Sigmoid colon (tissue), 6 donors: ENCODE measurements at regions not wholly inside any gene's neighbourhood (a gene's known extent, or its start where the extent isn't known, plus 50 kb on each side); places are given as distances from the start of the nearest gene placed in this dataset.
A peak's percentile ranks its signal among the peaks of the same experiment; 100 is the strongest.

Experiments used
- DNase-seq: peaks from one replicate; pipeline ENCODE4 v3.0.0-alpha.2; 2019
- H3K27ac ChIP-seq, 4 donors: fragments of 200-600 bp; sonication (generic); one replicate each; pipeline ENCODE4 v1.5.1; 2016 to 2019; ENCODE audit warnings: mild to moderate bottlenecking in 1 of 4
- H3K27me3 ChIP-seq, 3 donors: fragments of 200-600 bp; sonication (generic); one replicate each; pipeline ENCODE4 v1.5.1; 2019; ENCODE audit warnings: mild to moderate bottlenecking in 1 of 3
- H3K36me3 ChIP-seq, 4 donors: fragments of 200-600 bp; sonication (generic); one replicate each; pipeline ENCODE4 v1.5.1; 2016 to 2019
- H3K4me1 ChIP-seq, 4 donors: fragments of 200-600 bp; sonication (generic); one replicate each; pipeline ENCODE4 v1.5.1; 2017 to 2019
- H3K4me3 ChIP-seq, 4 donors: fragments of 200-600 bp; sonication (generic); one replicate each; pipeline ENCODE4 v1.5.1; 2017 to 2019; ENCODE audit warnings: mild to moderate bottlenecking in 2 of 4, moderate library complexity in 1 of 4
- H3K9me3 ChIP-seq, 4 donors: fragments of 200-600 bp in 3 of 4; sonication (generic) in 3 of 4; one replicate each; pipeline versions ENCODE4 v1.5.1 to v1.6.1; 2013 to 2019
- CTCF ChIP-seq, 4 experiments: fragments of 450-650 bp in 3 of 4; fragments of 200-600 bp in 1 of 4; IDR thresholded peaks; one replicate each; pipeline ENCODE4 v1.5.1; 2016 to 2019; ENCODE audit warnings: antibody characterized with exemption in 4 of 4, mild to moderate bottlenecking in 3 of 4, moderate library complexity in 2 of 4
- EP300 ChIP-seq, 4 donors: sonication (generic); formaldehyde crosslinking; IDR thresholded peaks; one replicate each; pipeline ENCODE4 v1.6.1; 2017; ENCODE audit warnings: antibody characterized with exemption in 4 of 4
- POLR2A ChIP-seq, 2 donors: fragments of 450-650 bp; IDR thresholded peaks; one replicate each; pipeline ENCODE4 v1.6.1; 2016; ENCODE audit warnings: antibody characterized with exemption in 2 of 2, mild to moderate bottlenecking in 2 of 2, moderate library complexity in 2 of 2
- POLR2AphosphoS5 ChIP-seq, 4 donors: sonication (generic); formaldehyde crosslinking; IDR thresholded peaks; one replicate each; pipeline ENCODE4 v1.6.1; 2017; ENCODE audit warnings: antibody characterized with exemption in 4 of 4
- WGBS, 2 donors: extraction: QIAGEN DNeasy Blood & Tissue Kit; methylation state at CpG; one replicate each; pipeline ENCODE4 v1.1.7; 2013; 5-methylcytosine and 5-hydroxymethylcytosine counted together
- intact Hi-C: fragments of 100-400 bp; cut with DNase I; formaldehyde crosslinking; loops from one replicate; pipeline ENCODE4 v1.15.1; 2023
- donor health status: healthy with polysubstance abuse.
- donor health status: healthy.

GRCh38 chr1:168373869-168374268, 93.2 kb downstream of the TBX19 start:
- Histone ChIP-seq H3K9me3 (no peaks in the 10 kb centered on the region), H3K4me3 (no peak overlapping the region), H3K27me3 (no peaks in the 10 kb centered on the region), H3K36me3 (no peaks in the 10 kb centered on the region), H3K4me1 (peaks cover 0 to 18% (median 14%) of the 10 kb centered on the region in 4 donors), H3K27ac (no peak overlapping the region)
- intact Hi-C loops = no loop called here
- TF ChIP-seq POLR2AphosphoS5 (IDR thresholded peaks at IDR 0.05) = no peak
- no peak for DNase-seq
- WGBS, 2 donors = 92 to 96% methylated on average over 5 of the region's 5 CpGs

- Histone ChIP-seq H3K36me3 (no peaks in the 10 kb centered on the region), H3K4me3 (no peak overlapping the region), H3K4me1 (peaks cover 0 to 18% (median 14%) of the 10 kb centered on the region in 4 donors), H3K27me3 (no peaks in the 10 kb centered on the region), H3K9me3 (no peaks in the 10 kb centered on the region), H3K27ac (no peak overlapping the region)
- TF ChIP-seq POLR2AphosphoS5 (IDR thresholded peaks at IDR 0.05) = no peak
- TF ChIP-seq CTCF (IDR thresholded peaks at IDR 0.05) = no peak
- TF ChIP-seq EP300 (IDR thresholded peaks at IDR 0.05) = no peak
- no peak for TF ChIP-seq POLR2A (IDR thresholded peaks at IDR 0.05)
- DNase-seq = no peak
- intact Hi-C loops = no loop called here
- WGBS, 2 donors = 82 to 92% methylated on average over 7 of the region's 7 CpGs
Observed at GRCh38 chr1:168372861-168373371, 92.2 kb downstream of the TBX19 start.

GRCh38 chr1:168372307-168372706, 91.6 kb downstream of the TBX19 start:
- WGBS, 2 donors = 62 to 77% methylated on average over 4 of the region's 4 CpGs
- TF ChIP-seq EP300 (IDR thresholded peaks at IDR 0.05) (no peak), POLR2A (IDR thresholded peaks at IDR 0.05) (no peak), CTCF (IDR thresholded peaks at IDR 0.05) (no peak), POLR2AphosphoS5 (IDR thresholded peaks at IDR 0.05) (no peak)
- Histone ChIP-seq H3K27ac (no peak overlapping the region), H3K4me1 (peaks cover 0 to 18% (median 14%) of the 10 kb centered on the region in 4 donors), H3K27me3 (no peaks in the 10 kb centered on the region), H3K9me3 (no peaks in the 10 kb centered on the region), H3K36me3 (no peaks in the 10 kb centered on the region), H3K4me3 (no peak overlapping the region)
- intact Hi-C loops = no loop called here
- DNase-seq = no peak

- Histone ChIP-seq H3K36me3 (no peaks in the 10 kb centered on the region), H3K27me3 (no peaks in the 10 kb centered on the region), H3K4me3 (no peak overlapping the region), H3K4me1 (peaks cover 0 to 18% (median 14%) of the 10 kb centered on the region in 4 donors), H3K9me3 (no peaks in the 10 kb centered on the region), H3K27ac (peak overlapping the region in 3 of 4 donors; percentile 1 to 35 (median 31))
- intact Hi-C loops = no loop called here
- 86 to 90% methylated on average over 5 of the region's 5 CpGs for WGBS, 2 donors
- no peak for DNase-seq
- TF ChIP-seq CTCF (IDR thresholded peaks at IDR 0.05) = no peak
- no peak for TF ChIP-seq POLR2AphosphoS5 (IDR thresholded peaks at IDR 0.05)
- TF ChIP-seq EP300 (IDR thresholded peaks at IDR 0.05) = no peak
- TF ChIP-seq POLR2A (IDR thresholded peaks at IDR 0.05) = no peak
Observed at GRCh38 chr1:168371477-168371876, 90.8 kb downstream of the TBX19 start.

- no peak for DNase-seq
- no peaks in the 10 kb centered on the region for H3K36me3 ChIP-seq
- H3K4me1 ChIP-seq = peaks cover 0 to 18% (median 14%) of the 10 kb centered on the region in 4 donors
- H3K27me3 ChIP-seq = no peaks in the 10 kb centered on the region
- H3K4me3 ChIP-seq = no peak overlapping the region
- WGBS, 2 donors = 84 to 94% methylated on average over 3 of the region's 3 CpGs
- intact Hi-C loops = no loop called here
- no peaks in the 10 kb centered on the region for H3K9me3 ChIP-seq
- TF ChIP-seq EP300 (IDR thresholded peaks at IDR 0.05) = no peak
- no peak for TF ChIP-seq POLR2A (IDR thresholded peaks at IDR 0.05)
- TF ChIP-seq CTCF (IDR thresholded peaks at IDR 0.05) = no peak
- TF ChIP-seq POLR2AphosphoS5 (IDR thresholded peaks at IDR 0.05) = no peak
- peak overlapping the region in 3 of 4 donors; percentile 1 to 35 (median 31) for H3K27ac ChIP-seq
Observed at GRCh38 chr1:168370586-168370985, 89.9 kb downstream of the TBX19 start.
